ENCODE measurements at regions not wholly inside any gene's neighbourhood (a gene's known extent, or its start where the extent isn't known, plus 50 kb on each side); places are given as distances from the start of the nearest gene placed in this dataset.

- no peak overlapping the region for H3K9ac ChIP-seq (replicated peaks; ENCODE audit: extremely low read depth, insufficient read depth, low read length)
- dilution Hi-C loops (cut with MboI; ENCODE audit: extremely low pct_ligation_motif_present, low sequenced_read_pairs) (no loop called here), intact Hi-C loops (cut with micrococcal nuclease) (loop anchor here (5.0 kb wide), 1 partner anchor 615 kb away; no protein-coding TSS in a partner anchor)
- no peak overlapping the region for H2AFZ ChIP-seq (ENCODE audit: low read depth, low read length)
- H3K9me3 ChIP-seq (replicated peaks; ENCODE audit: control insufficient read depth, insufficient read depth, low read length): no peaks in the 10 kb centered on the region
- no peaks in the 10 kb centered on the region for H3K36me3 ChIP-seq (ENCODE audit: control insufficient read depth in 2 of 2, extremely low read depth in 1 of 2, insufficient read depth in 2 of 2, low read length in 2 of 2)
- no peaks in the 10 kb centered on the region for H3K79me2 ChIP-seq (ENCODE audit: control insufficient read depth, insufficient read depth, low read length)
- DNase-seq (ENCODE audit: low read depth, low spot score) (no peak), FAIRE-seq (no peak)
- POLR2A ChIA-PET: no interaction called here
- no peaks in the 10 kb centered on the region for H4K20me1 ChIP-seq (replicated peaks; ENCODE audit: control insufficient read depth, extremely low read depth, insufficient read depth, low read length)
- TF ChIP-seq JUN (IDR thresholded peaks at IDR 0.05; ENCODE audit: borderline replicate concordance, insufficient read depth, insufficient read length, low read depth): no peak
- TF ChIP-seq POLR2A (IDR thresholded peaks at IDR 0.05; ENCODE audit: low read depth, low read length): no peak
- TF ChIP-seq MYC (IDR thresholded peaks at IDR 0.05; ENCODE audit: low read depth, low read length): no peak
- TF ChIP-seq EZH2 (IDR thresholded peaks at IDR 0.05; ENCODE audit: borderline replicate concordance, low read depth, low read length, severe bottlenecking): no peak
- TF ChIP-seq GATA2 (IDR thresholded peaks at IDR 0.05; ENCODE audit: insufficient read depth, insufficient read length, low read depth, low read length): no peak
- TF ChIP-seq MAX (IDR thresholded peaks at IDR 0.05; ENCODE audit: insufficient read depth, insufficient read length): no peak
- no peak for TF ChIP-seq POLR2AphosphoS5 (IDR thresholded peaks at IDR 0.05; ENCODE audit: insufficient read depth, low read depth, low read length)
- TF ChIP-seq CTCF (IDR thresholded peaks at IDR 0.05; ENCODE audit: extremely low read depth in 1 of 2, insufficient read depth in 1 of 2, low read depth in 1 of 2, low read length in 2 of 2): no peak
- H3K27me3 ChIP-seq (ENCODE audit: control insufficient read depth in 2 of 2, insufficient read depth in 2 of 2, low read length in 2 of 2): no peaks in the 10 kb centered on the region
- CTCF ChIA-PET: interaction anchor here (0.6 to 1.5 kb wide), 3 partner anchors 11 to 616 kb away, joined by 3 to 8 read pairs (median 4); no protein-coding TSS in a partner anchor
- no peak overlapping the region for H3K27ac ChIP-seq (ENCODE audit: insufficient read depth, low read depth, low read length)
- no peaks in the 10 kb centered on the region for H3K9me1 ChIP-seq (replicated peaks; ENCODE audit: control insufficient read depth, extremely low read depth, insufficient read depth, low read length)
- H3K4me1 ChIP-seq (ENCODE audit: control insufficient read depth, extremely low read depth, insufficient read depth, low read length): no peaks in the 10 kb centered on the region
- BruUV-seq (replicated peaks): no TSS peak
- H3K4me2 ChIP-seq (ENCODE audit: insufficient read depth, low read length): no peak overlapping the region
- H3K4me3 ChIP-seq (replicated peaks in 1 of 3; ENCODE audit: insufficient read depth in 1 of 3, low read depth in 1 of 3, low read length in 3 of 3): no peak overlapping the region
These were observed 334.7 kb upstream of the SLC39A10 start for GRCh38 chr2:195322324-195322723.

All from endothelial cell of umbilical vein (primary cell).